ENCODE measurements at regions not wholly inside any gene's neighbourhood (a gene's known extent, or its start where the extent isn't known, plus 50 kb on each side); places are given as distances from the start of the nearest gene placed in this dataset.

- H4K8ac ChIP-seq (replicated peaks; ENCODE audit: insufficient read length, low read depth, low read length), result no peak overlapping the region
Measured at GRCh38 chrX:128848374-128848773, 674.9 kb downstream of the SMARCA1 start.

More at GRCh38 chrX:128848374-128848773, 674.9 kb downstream of the SMARCA1 start:
- Histone ChIP-seq H3K4me1 (ENCODE audit: insufficient read depth, low read length) (no peaks in the 10 kb centered on the region), H3T11ph (ENCODE audit: low read length) (no peak overlapping the region), H2BK20ac (ENCODE audit: low read depth, low read length, poor library complexity, severe bottlenecking) (no peak overlapping the region), H4K5ac (ENCODE audit: insufficient read length, low read depth, low read length) (no peak overlapping the region), H3K79me1 (ENCODE audit: insufficient read depth, low read depth, low read length, poor library complexity, severe bottlenecking) (no peaks in the 10 kb centered on the region), H4K20me1 (ENCODE audit: control insufficient read depth, insufficient read depth, insufficient read length) (no peaks in the 10 kb centered on the region), H3K27me3 (ENCODE audit: insufficient read depth, low read length) (no peaks in the 10 kb centered on the region), H3K14ac (ENCODE audit: insufficient read depth, low read length) (no peak overlapping the region), H3K27ac (ENCODE audit: insufficient read length, low read depth, low read length) (no peak overlapping the region), H2AK5ac (ENCODE audit: insufficient read length, low read length) (no peak overlapping the region), H2BK5ac (ENCODE audit: insufficient read length, low read length) (no peak overlapping the region), H4K91ac (ENCODE audit: insufficient read length, low read depth, low read length) (no peak overlapping the region), H3K9ac (ENCODE audit: extremely low read depth, insufficient read length, low read length) (no peak overlapping the region), H3K23me2 (ENCODE audit: insufficient read length, low read depth, low read length, poor library complexity, severe bottlenecking) (no peaks in the 10 kb centered on the region), H3K18ac (ENCODE audit: insufficient read length, low read depth, low read length) (no peak overlapping the region), H3K4me2 (ENCODE audit: insufficient read depth, insufficient read length, low read length) (no peak overlapping the region), H3K4ac (ENCODE audit: low read depth, low read length) (no peak overlapping the region), H2AFZ (ENCODE audit: low read length) (no peak overlapping the region), H3K79me2 (ENCODE audit: insufficient read depth, low read length) (no peaks in the 10 kb centered on the region), H2BK15ac (ENCODE audit: low read depth, low read length) (no peak overlapping the region), H2BK12ac (ENCODE audit: insufficient read length, low read depth, low read length) (no peak overlapping the region), H3K9me3 (ENCODE audit: control insufficient read depth, low read depth, low read length) (no peaks in the 10 kb centered on the region), H3K23ac (ENCODE audit: insufficient read length, low read depth, low read length) (no peak overlapping the region), H2BK120ac (ENCODE audit: low read depth, low read length, poor library complexity, severe bottlenecking) (no peak overlapping the region), H3K56ac (ENCODE audit: insufficient read length, low read depth, low read length) (no peak overlapping the region)
- no peak overlapping the region for H3K4me3 Mint-ChIP-seq
- H3K4me1 Mint-ChIP-seq, result peaks cover 4 to 14% of the 10 kb centered on the region in 2 experiments
- H3K27me3 Mint-ChIP-seq (ENCODE audit: low read depth), result no peaks in the 10 kb centered on the region
- TF ChIP-seq CTCF (conservative IDR thresholded peaks at IDR 0.05), result no peak
- H3K36me3 Mint-ChIP-seq (ENCODE audit: insufficient read depth in 1 of 3, low read depth in 3 of 3), result peaks cover 0 to 7% (median 0%) of the 10 kb centered on the region in 3 experiments; a peak in 6 of 7 replicates
- H3K27ac Mint-ChIP-seq, result no peak overlapping the region
- DNase-seq, result no peak
- peaks cover 11 to 30% of the 10 kb centered on the region in 2 experiments for H3K9me3 Mint-ChIP-seq
- no CpG with 5 or more reads among the region's 3 CpGs for WGBS (ENCODE audit: extremely low coverage, insufficient read length, low lambda C conversion rate)

Data from H9 (cell line).